22Rv1 (cell line): ENCODE measurements at regions not wholly inside any gene's neighbourhood (a gene's known extent, or its start where the extent isn't known, plus 50 kb on each side); places are given as distances from the start of the nearest gene placed in this dataset.

Experiments
- H3K27ac ChIP-seq: fragments of 450-650 bp; 2 replicates; pipeline ENCODE4 v1.5.1; 2017
- CTCF ChIP-seq: fragments of 450-650 bp; IDR thresholded peaks from 2 replicates; pipeline ENCODE4 v1.5.1; 2017; ENCODE audit warnings: mild to moderate bottlenecking
- ZFX ChIP-seq: fragments of 450-650 bp; IDR thresholded peaks from 2 replicates; pipeline ENCODE4 v1.6.1; 2017; ENCODE audit warnings: antibody characterized with exemption, borderline replicate concordance

GRCh38 chr13:73972545-73972944, 161.7 kb downstream of the KLF12 start:
- no peak overlapping the region for H3K27ac ChIP-seq
- TF ChIP-seq CTCF (no peak), ZFX (no peak)

GRCh38 chr13:73971481-73971880, 162.7 kb downstream of the KLF12 start:
- H3K27ac ChIP-seq, result no peak overlapping the region
- TF ChIP-seq ZFX (no peak), CTCF (no peak)

- TF ChIP-seq ZFX (no peak), CTCF (no peak)
- no peak overlapping the region for H3K27ac ChIP-seq
These were observed 163.7 kb downstream of the KLF12 start for GRCh38 chr13:73970421-73971055.

GRCh38 chr13:73967397-73968165, 166.6 kb downstream of the KLF12 start:
- no peak overlapping the region for H3K27ac ChIP-seq
- TF ChIP-seq CTCF (no peak), ZFX (no peak)

GRCh38 chr13:73966331-73966730, 167.9 kb downstream of the KLF12 start:
- TF ChIP-seq ZFX (no peak), CTCF (no peak)
- H3K27ac ChIP-seq, result no peak overlapping the region

GRCh38 chr13:73962284-73962683, 171.9 kb downstream of the KLF12 start:
- no peak overlapping the region for H3K27ac ChIP-seq
- no peak for TF ChIP-seq ZFX

- no peak overlapping the region for H3K27ac ChIP-seq
- TF ChIP-seq CTCF (no peak), ZFX (no peak)
These were observed 173.0 kb downstream of the KLF12 start for GRCh38 chr13:73961181-73961580.
